ENCODE measurements at regions not wholly inside any gene's neighbourhood (a gene's known extent, or its start where the extent isn't known, plus 50 kb on each side); places are given as distances from the start of the nearest gene placed in this dataset.

DNA sequence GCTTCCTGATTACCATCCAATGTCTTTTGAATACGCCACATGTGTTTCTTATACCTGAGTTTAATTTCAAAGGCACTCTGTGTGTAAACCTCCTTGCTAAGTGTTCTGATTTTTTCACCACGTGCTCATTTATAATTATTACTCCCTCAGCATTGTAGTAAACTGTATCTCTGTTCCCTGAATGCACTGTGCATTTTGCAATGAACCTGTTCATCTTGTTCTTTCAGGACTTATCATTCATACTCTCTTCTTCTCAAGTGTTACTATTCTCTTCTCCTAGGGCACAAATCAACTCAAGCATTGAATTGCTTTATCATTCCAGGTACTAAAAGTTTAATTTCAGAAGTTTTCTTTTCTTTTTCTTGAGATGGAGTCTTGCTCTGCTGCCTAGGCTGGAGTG lies 383.4 kb upstream of the TRIB2 start:
- no peak for TF ChIP-seq CTCF (IDR thresholded peaks at IDR 0.05; ENCODE audit: low read depth, low read length)
- TF ChIP-seq EZH2phosphoT487 (IDR thresholded peaks at IDR 0.05; ENCODE audit: low read depth), result no peak
